ENCODE measurements at regions not wholly inside any gene's neighbourhood (a gene's known extent, or its start where the extent isn't known, plus 50 kb on each side); places are given as distances from the start of the nearest gene placed in this dataset.

DNA sequence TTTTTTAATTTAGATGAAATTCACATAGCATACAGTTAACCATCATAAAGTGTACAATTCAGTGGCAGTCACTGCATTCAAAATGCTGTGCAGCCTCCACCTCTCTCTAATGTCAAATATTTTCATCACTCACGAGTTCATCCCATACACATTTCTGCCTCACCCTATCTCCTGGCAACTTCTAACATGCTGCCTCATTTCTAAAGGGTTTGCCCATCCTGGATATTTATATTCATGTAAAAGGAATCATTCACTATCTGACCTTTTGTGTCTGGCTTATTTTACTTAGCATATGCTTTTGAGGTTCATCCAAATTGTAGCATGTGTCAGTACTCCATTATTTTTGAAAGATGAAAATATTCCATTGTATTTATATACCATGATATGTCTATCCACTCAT is 286.9 kb upstream of the VSTM2A start:
- TF ChIP-seq FOSL2 (IDR thresholded peaks at IDR 0.05) = no peak
- TF ChIP-seq FOSL2 (CRISPR knock-in tag; IDR thresholded peaks at IDR 0.05) = no peak
- TF ChIP-seq, protein P1, sequence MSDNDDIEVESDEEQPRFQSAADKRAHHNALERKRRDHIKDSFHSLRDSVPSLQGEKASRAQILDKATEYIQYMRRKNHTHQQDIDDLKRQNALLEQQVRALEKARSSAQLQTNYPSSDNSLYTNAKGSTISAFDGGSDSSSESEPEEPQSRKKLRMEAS (IDR thresholded peaks at IDR 0.05) = no peak
- TF ChIP-seq CTCF (IDR thresholded peaks at IDR 0.05) = no peak
- TF ChIP-seq JUN (IDR thresholded peaks at IDR 0.05) = no peak
- TF ChIP-seq ESRRA (IDR thresholded peaks at IDR 0.05; ENCODE audit: borderline replicate concordance, low read length) = no peak
